ENCODE measurements at regions not wholly inside any gene's neighbourhood (a gene's known extent, or its start where the extent isn't known, plus 50 kb on each side); places are given as distances from the start of the nearest gene placed in this dataset.

DNA sequence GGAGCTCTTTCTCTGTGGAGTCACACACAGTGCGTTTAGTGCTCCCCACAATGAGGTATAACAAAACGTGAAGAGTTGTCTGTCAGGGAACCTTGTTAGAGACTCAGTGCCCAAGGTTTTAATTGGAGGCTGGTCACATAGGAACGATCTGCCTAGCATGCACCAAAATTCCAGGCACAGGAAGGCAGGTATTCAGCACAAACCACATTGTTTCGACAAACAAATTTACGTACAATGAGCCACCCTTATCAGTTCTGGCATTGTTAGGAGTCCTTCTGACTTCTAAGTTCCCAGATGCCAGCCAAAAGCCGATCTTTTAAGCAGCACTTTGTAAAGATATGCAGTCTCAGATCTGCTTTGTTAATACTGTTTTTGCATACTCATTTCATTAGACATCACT is 414.2 kb upstream of the MTPN start:
- H2BK120ac ChIP-seq (replicated peaks; ENCODE audit: low read depth, low read length): no peak overlapping the region
- no peak overlapping the region for H3K4me2 ChIP-seq (ENCODE audit: insufficient read depth in 1 of 2, low read depth in 2 of 2, low read length in 2 of 2)
- no peaks in the 10 kb centered on the region for H3K79me1 ChIP-seq (ENCODE audit: low read depth, low read length)
- H2AFZ ChIP-seq (ENCODE audit: low read length): peak overlapping the region; percentile 96
- peak overlapping the region; percentile 84; the same call in 1 of the 2 replicates for H2BK15ac ChIP-seq (ENCODE audit: low read length)
- no peaks in the 10 kb centered on the region for H3K27me3 ChIP-seq (replicated peaks in 1 of 4; ENCODE audit: control insufficient read depth in 3 of 4, extremely low read depth in 1 of 4, insufficient read depth in 3 of 4, low read length in 3 of 4)
- H3K14ac ChIP-seq (ENCODE audit: insufficient read length): no peak overlapping the region
- CTCF ChIA-PET (ENCODE audit: partially characterized antibody): interaction anchor here (0.9 to 1.6 kb wide), 2 partner anchors 13 to 15 kb away, joined by 3 to 8 read pairs; no protein-coding TSS in a partner anchor
- peaks cover 0 to 5% (median 1%) of the 10 kb centered on the region in 4 experiments; a peak in 1 of 7 replicates for H3K4me1 ChIP-seq (replicated peaks in 1 of 4; ENCODE audit: control insufficient read depth in 3 of 4, insufficient read depth in 4 of 4, low read length in 3 of 4)
- no peaks in the 10 kb centered on the region for H3K36me3 ChIP-seq (ENCODE audit: control insufficient read depth in 2 of 4, insufficient read depth in 4 of 4, low read length in 3 of 4)
- no peak overlapping the region for H4K8ac ChIP-seq (ENCODE audit: extremely low read depth, insufficient read depth, low read length)
- TF ChIP-seq SP2 (IDR thresholded peaks at IDR 0.05; ENCODE audit: low read length): no peak
- H2BK20ac ChIP-seq (ENCODE audit: low read length): no peak overlapping the region
- H3K4ac ChIP-seq (replicated peaks; ENCODE audit: insufficient read length, low read depth, low read length): no peak overlapping the region
- 73% methylated on average over 6 of the region's 6 CpGs; no CpG with 5 or more reads in 1 of the 2 experiments for WGBS, 2 experiments (ENCODE audit: extremely low coverage in 1 of 2, insufficient coverage in 1 of 2, insufficient read length in 1 of 2, insufficient replicate concordance in 2 of 2, low coverage in 1 of 2, low lambda C conversion rate in 2 of 2, missing lambda C conversion rate in 1 of 2)
- no peak overlapping the region for H2AK5ac ChIP-seq (ENCODE audit: low read depth, low read length)
- H3K56ac ChIP-seq (replicated peaks; ENCODE audit: insufficient read length, low read depth, low read length): no peak overlapping the region
- no peak for FAIRE-seq
- H4K5ac ChIP-seq (ENCODE audit: insufficient read length, low read depth, low read length): no peak overlapping the region
- no peak for DNase-seq (ENCODE audit: low read depth in 1 of 2, low spot score in 2 of 2)
- no peak overlapping the region for H3K27ac ChIP-seq (ENCODE audit: low read depth, low read length)
- no peaks in the 10 kb centered on the region for H3K79me2 ChIP-seq (ENCODE audit: control insufficient read depth in 1 of 2, insufficient read depth in 2 of 2, low read length in 2 of 2)
- H3K9me3 ChIP-seq (ENCODE audit: insufficient read depth in 2 of 2, low read depth in 1 of 2, low read length in 1 of 2): no peaks in the 10 kb centered on the region
- no peak overlapping the region for H3K23ac ChIP-seq (ENCODE audit: insufficient read length)
- no peak overlapping the region for H3K4me3 ChIP-seq (ENCODE audit: extremely low read depth in 1 of 4, insufficient read depth in 2 of 4, low read depth in 3 of 4, low read length in 4 of 4)
- no peak overlapping the region for H2BK12ac ChIP-seq (ENCODE audit: low read depth, low read length)
- no peak overlapping the region for H2BK5ac ChIP-seq (ENCODE audit: low read depth, low read length)
- H4K91ac ChIP-seq (replicated peaks; ENCODE audit: insufficient read length, low read length): no peak overlapping the region
- no peaks in the 10 kb centered on the region for H3K23me2 ChIP-seq (ENCODE audit: low read depth, low read length)
- H3K9ac ChIP-seq (replicated peaks in 1 of 4; ENCODE audit: extremely low read depth in 1 of 4, low read depth in 3 of 4, low read length in 3 of 4): no peak overlapping the region
- H3K18ac ChIP-seq (ENCODE audit: extremely low read depth, low read length): no peak overlapping the region
- H4K20me1 ChIP-seq (replicated peaks in 1 of 2; ENCODE audit: control insufficient read depth in 1 of 2, insufficient read depth in 2 of 2, low read length in 2 of 2): no peaks in the 10 kb centered on the region
- POLR2A ChIA-PET (ENCODE audit: partially characterized antibody): no interaction called here
